GM12878 (cell line): ENCODE measurements at regions not wholly inside any gene's neighbourhood (a gene's known extent, or its start where the extent isn't known, plus 50 kb on each side); places are given as distances from the start of the nearest gene placed in this dataset.

Source experiments
- ATAC-seq: fragments of 200-7000 bp; cut with Tn5 transposase; 3 replicates; pipeline ENCODE4 v1.9.1; 2020; ENCODE audit warnings: mild to moderate bottlenecking, moderate library complexity
- BruUV-seq: library from RNA; stranded (reverse); fragments of 400-500 nt; replicated peaks from 2 replicates; lab custom pipeline; 2021; lab: Mats Ljungman, UMichigan
- CTCF ChIA-PET: fragments of 300-600 bp; sonication (Branson Sonifier 250); formaldehyde crosslinking; extraction: SDS; loops from one replicate; lab custom pipeline; 2021; ENCODE audit warnings: inconsistent platforms; lab: Yijun Ruan, JAX
- POLR2A ChIA-PET: fragments of 350-600 bp; formaldehyde crosslinking; extraction: SDS; loops from one replicate; lab custom pipeline; 2021; ENCODE audit warnings: inconsistent platforms; lab: Charles Lee
- RAD21 ChIA-PET: fragments of 300-600 bp; sonication (Branson Sonifier 250); formaldehyde crosslinking; loops from one replicate; lab custom pipeline; 2023; ENCODE audit warnings: antibody characterized with exemption; ENCODE audit not compliant: unreplicated experiment; lab: Charles Lee
- SMC1A ChIA-PET: fragments of 300-600 bp; sonication (Branson Sonifier 250); formaldehyde crosslinking; loops from one replicate; lab custom pipeline; 2023; ENCODE audit not compliant: unreplicated experiment, uncharacterized antibody; lab: Charles Lee
- DNase-seq: peaks from one replicate; pipeline ENCODE4 v3.0.0-alpha.2; 2011; ENCODE audit warnings: low read depth, low spot score
- FAIRE-seq: peaks from 3 replicates; lab custom pipeline; 2011; peaks lifted over from hg19 to GRCh38; lab: Jason Lieb, UNC
- H2AFZ ChIP-seq: 2 replicates; pipeline ENCODE4 v1.6.0; 2011; ENCODE audit warnings: low read depth, low read length, control low read depth; ENCODE audit not compliant: control insufficient read depth
- H3K27ac ChIP-seq: 2 replicates; pipeline ENCODE4 v1.5.1; 2011; ENCODE audit warnings: control low read depth; ENCODE audit not compliant: control insufficient read depth, insufficient read depth
- H3K27me3 ChIP-seq, 2 experiments: replicated peaks in 1 of 2; 2 replicates each; pipeline versions ENCODE4 v1.6.0 to v1.6.1; 2011; ENCODE audit warnings: low read length in 1 of 2; ENCODE audit not compliant: control insufficient read depth in 2 of 2, insufficient read depth in 2 of 2
- H3K36me3 ChIP-seq, 2 experiments: 2 replicates each; pipeline ENCODE4 v1.5.1; 2011; ENCODE audit warnings: low read length in 1 of 2; ENCODE audit not compliant: control insufficient read depth in 2 of 2, insufficient read depth in 2 of 2
- H3K4me1 ChIP-seq: 2 replicates; pipeline ENCODE4 v1.6.1; 2011; ENCODE audit warnings: mild to moderate bottlenecking, low read length, moderate library complexity, mixed read lengths; ENCODE audit not compliant: control insufficient read depth, insufficient read depth
- H3K4me2 ChIP-seq: 2 replicates; pipeline ENCODE4 v1.6.0; 2011; ENCODE audit warnings: control low read depth; ENCODE audit not compliant: control insufficient read depth, insufficient read depth
- H3K4me3 ChIP-seq: fragments of 200-600 bp; sonication (generic); 2 replicates; pipeline ENCODE4 v1.5.1; 2016
- H3K79me2 ChIP-seq: 2 replicates; pipeline ENCODE4 v1.6.0; 2011; ENCODE audit warnings: low read length; ENCODE audit not compliant: control insufficient read depth, insufficient read depth
- H3K9ac ChIP-seq: 2 replicates; pipeline ENCODE4 v1.8.0; 2011; ENCODE audit warnings: low read length, control low read depth, mixed read lengths; ENCODE audit not compliant: control insufficient read depth, insufficient read depth
- H3K9me3 ChIP-seq: replicated peaks from 3 replicates; pipeline ENCODE4 v1.5.1; 2011; ENCODE audit warnings: mild to moderate bottlenecking, low read length; ENCODE audit not compliant: control insufficient read depth, insufficient read depth
- H4K20me1 ChIP-seq: 2 replicates; pipeline ENCODE4 v1.6.0; 2011; ENCODE audit not compliant: control insufficient read depth, insufficient read depth
- CBX5 ChIP-seq: sonication (generic); IDR thresholded peaks from 2 replicates; pipeline ENCODE4 v1.6.1; 2016; ENCODE audit warnings: low read depth, moderate library complexity, mild to moderate bottlenecking, inconsistent platforms
- CEBPB ChIP-seq, 2 experiments: fragments of 150-350 bp in 1 of 2; IDR thresholded peaks; 2 replicates each; pipeline ENCODE4 v1.6.1; 2012 to 2014; ENCODE audit warnings: low read depth in 2 of 2, low read length in 2 of 2, borderline replicate concordance in 1 of 2, inconsistent platforms in 1 of 2
- CHD4 ChIP-seq: fragments of 200-600 bp; sonication (generic); IDR thresholded peaks from 2 replicates; pipeline ENCODE4 v1.6.1; 2016; ENCODE audit warnings: mild to moderate bottlenecking
- EED ChIP-seq: sonication (generic); IDR thresholded peaks from 2 replicates; pipeline ENCODE4 v1.6.1; 2016; ENCODE audit warnings: antibody characterized with exemption, low read depth
- HDAC2 ChIP-seq: fragments of 200-600 bp; sonication (generic); IDR thresholded peaks from 2 replicates; pipeline ENCODE4 v1.6.1; 2017
- MTA3 ChIP-seq: IDR thresholded peaks from 2 replicates; pipeline ENCODE4 v1.6.1; 2012; ENCODE audit warnings: low read length, inconsistent platforms, borderline replicate concordance
- MXI1 ChIP-seq: fragments of 150-350 bp; IDR thresholded peaks from 2 replicates; pipeline ENCODE4 v1.6.1; 2011; ENCODE audit warnings: low read depth, mild to moderate bottlenecking, inconsistent platforms, low read length, improper control_type of control experiment
- NFIC ChIP-seq: IDR thresholded peaks from 2 replicates; pipeline ENCODE4 v1.6.1; 2012; ENCODE audit warnings: low read depth, mild to moderate bottlenecking, inconsistent platforms, low read length, moderate library complexity
- PAX8 ChIP-seq: fragments of 450-650 bp; IDR thresholded peaks from 2 replicates; pipeline ENCODE4 v1.6.1; 2017; ENCODE audit warnings: mild to moderate bottlenecking, moderate library complexity
- RFX5 ChIP-seq: IDR thresholded peaks from 2 replicates; pipeline ENCODE4 v1.6.1; 2011; ENCODE audit warnings: low read depth, low read length, improper control_type of control experiment
- TAF1 ChIP-seq: IDR thresholded peaks from 2 replicates; pipeline ENCODE4 v1.6.1; 2011; ENCODE audit warnings: mild to moderate bottlenecking, low read depth, low read length, borderline replicate concordance
- YBX1 ChIP-seq: fragments of 450-650 bp; IDR thresholded peaks from 2 replicates; pipeline ENCODE4 v1.6.1; 2016; ENCODE audit warnings: antibody characterized with exemption
- ZNF384 ChIP-seq: IDR thresholded peaks from 2 replicates; pipeline ENCODE4 v1.6.1; 2012; ENCODE audit warnings: low read depth, mild to moderate bottlenecking, low read length, improper control_type of control experiment, borderline replicate concordance
- ZSCAN29 ChIP-seq: fragments of 450-650 bp; IDR thresholded peaks from 2 replicates; pipeline ENCODE4 v1.6.1; 2017; ENCODE audit warnings: mild to moderate bottlenecking, moderate library complexity
- WGBS: methylation state at CpG from one replicate; pipeline ENCODE4 v1.1.6; 2016; ENCODE audit warnings: low lambda C conversion rate; ENCODE audit not compliant: insufficient replicate concordance, insufficient coverage; ENCODE audit errors: missing lambda C conversion rate; 5-methylcytosine and 5-hydroxymethylcytosine counted together
- in situ Hi-C: fragments of 300-500 bp; cut with MboI; formaldehyde crosslinking; loops from 9 replicates; pipeline ENCODE4 v1.14.3; 2018; ENCODE audit warnings: mixed read lengths
- intact Hi-C: fragments of 100-400 bp; cut with micrococcal nuclease; formaldehyde crosslinking; loops from one replicate; pipeline ENCODE4 v1.14.2; 2022; ENCODE audit not compliant: unreplicated experiment
- TF ChIP-seq, protein P1 (sequence below): fragments of 450-650 bp; IDR thresholded peaks from 2 replicates; pipeline ENCODE4 v1.6.1; 2017; ENCODE audit warnings: mild to moderate bottlenecking, low read depth, inconsistent platforms; ENCODE audit not compliant: poor library complexity, severe bottlenecking
- TF ChIP-seq, protein P2 (sequence below): fragments of 450-650 bp; formaldehyde crosslinking; IDR thresholded peaks from 2 replicates; pipeline ENCODE4 v1.4.0; 2020; ENCODE audit warnings: mild to moderate bottlenecking, moderate library complexity

DNA sequence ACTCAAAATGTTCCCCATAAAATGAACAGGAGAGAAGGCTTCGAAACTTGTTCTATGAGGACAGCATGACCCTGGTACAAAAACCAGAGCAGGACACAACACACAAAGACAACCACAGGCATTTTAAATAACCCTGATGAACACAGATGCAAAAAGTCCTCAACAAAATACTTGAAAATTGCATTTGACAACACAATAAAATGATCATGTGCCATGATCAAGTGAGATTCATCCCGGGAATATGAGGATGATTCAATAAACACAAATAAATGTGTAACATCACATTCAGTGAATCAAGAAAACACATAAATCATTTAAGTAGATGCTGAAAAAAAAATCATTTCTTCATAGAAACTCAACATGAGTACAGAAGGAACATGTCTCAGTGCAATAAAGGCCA is 208.4 kb upstream of the WSB1 start:
- ChIA-PET SMC1A (no interaction called here), POLR2A (no interaction called here), RAD21 (no interaction called here), CTCF (no interaction called here)
- H3K4me3 ChIP-seq: no peak overlapping the region
- no peaks in the 10 kb centered on the region for H3K79me2 ChIP-seq
- no peak for FAIRE-seq
- H4K20me1 ChIP-seq: no peaks in the 10 kb centered on the region
- 22% methylated on average over 2 of the region's 2 CpGs for WGBS
- H3K9me3 ChIP-seq: no peaks in the 10 kb centered on the region; the same call in 2 of the 3 replicates
- DNase-seq: no peak
- no peaks in the 10 kb centered on the region for H3K27me3 ChIP-seq
- H3K9ac ChIP-seq: no peak overlapping the region
- H3K4me1 ChIP-seq: no peaks in the 10 kb centered on the region
- BruUV-seq: no TSS peak
- H2AFZ ChIP-seq: no peak overlapping the region
- in situ Hi-C loops (no loop called here), intact Hi-C loops (no loop called here)
- TF ChIP-seq YBX1 (no peak), CHD4 (no peak), CEBPB (IDR thresholded peaks at IDR 0.05; ENCODE audit: borderline replicate concordance in 1 of 2, low read depth in 2 of 2, low read length in 2 of 2) (no peak), MXI1 (no peak), ZSCAN29 (no peak), EED (no peak), NFIC (no peak), HDAC2 (no peak), CBX5 (no peak), TAF1 (no peak), RFX5 (no peak), MTA3 (no peak), PAX8 (no peak), ZNF384 (no peak)
- TF ChIP-seq, protein P1, sequence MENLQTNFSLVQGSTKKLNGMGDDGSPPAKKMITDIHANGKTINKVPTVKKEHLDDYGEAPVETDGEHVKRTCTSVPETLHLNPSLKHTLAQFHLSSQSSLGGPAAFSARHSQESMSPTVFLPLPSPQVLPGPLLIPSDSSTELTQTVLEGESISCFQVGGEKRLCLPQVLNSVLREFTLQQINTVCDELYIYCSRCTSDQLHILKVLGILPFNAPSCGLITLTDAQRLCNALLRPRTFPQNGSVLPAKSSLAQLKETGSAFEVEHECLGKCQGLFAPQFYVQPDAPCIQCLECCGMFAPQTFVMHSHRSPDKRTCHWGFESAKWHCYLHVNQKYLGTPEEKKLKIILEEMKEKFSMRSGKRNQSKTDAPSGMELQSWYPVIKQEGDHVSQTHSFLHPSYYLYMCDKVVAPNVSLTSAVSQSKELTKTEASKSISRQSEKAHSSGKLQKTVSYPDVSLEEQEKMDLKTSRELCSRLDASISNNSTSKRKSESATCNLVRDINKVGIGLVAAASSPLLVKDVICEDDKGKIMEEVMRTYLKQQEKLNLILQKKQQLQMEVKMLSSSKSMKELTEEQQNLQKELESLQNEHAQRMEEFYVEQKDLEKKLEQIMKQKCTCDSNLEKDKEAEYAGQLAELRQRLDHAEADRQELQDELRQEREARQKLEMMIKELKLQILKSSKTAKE: no peak
- TF ChIP-seq, protein P2, sequence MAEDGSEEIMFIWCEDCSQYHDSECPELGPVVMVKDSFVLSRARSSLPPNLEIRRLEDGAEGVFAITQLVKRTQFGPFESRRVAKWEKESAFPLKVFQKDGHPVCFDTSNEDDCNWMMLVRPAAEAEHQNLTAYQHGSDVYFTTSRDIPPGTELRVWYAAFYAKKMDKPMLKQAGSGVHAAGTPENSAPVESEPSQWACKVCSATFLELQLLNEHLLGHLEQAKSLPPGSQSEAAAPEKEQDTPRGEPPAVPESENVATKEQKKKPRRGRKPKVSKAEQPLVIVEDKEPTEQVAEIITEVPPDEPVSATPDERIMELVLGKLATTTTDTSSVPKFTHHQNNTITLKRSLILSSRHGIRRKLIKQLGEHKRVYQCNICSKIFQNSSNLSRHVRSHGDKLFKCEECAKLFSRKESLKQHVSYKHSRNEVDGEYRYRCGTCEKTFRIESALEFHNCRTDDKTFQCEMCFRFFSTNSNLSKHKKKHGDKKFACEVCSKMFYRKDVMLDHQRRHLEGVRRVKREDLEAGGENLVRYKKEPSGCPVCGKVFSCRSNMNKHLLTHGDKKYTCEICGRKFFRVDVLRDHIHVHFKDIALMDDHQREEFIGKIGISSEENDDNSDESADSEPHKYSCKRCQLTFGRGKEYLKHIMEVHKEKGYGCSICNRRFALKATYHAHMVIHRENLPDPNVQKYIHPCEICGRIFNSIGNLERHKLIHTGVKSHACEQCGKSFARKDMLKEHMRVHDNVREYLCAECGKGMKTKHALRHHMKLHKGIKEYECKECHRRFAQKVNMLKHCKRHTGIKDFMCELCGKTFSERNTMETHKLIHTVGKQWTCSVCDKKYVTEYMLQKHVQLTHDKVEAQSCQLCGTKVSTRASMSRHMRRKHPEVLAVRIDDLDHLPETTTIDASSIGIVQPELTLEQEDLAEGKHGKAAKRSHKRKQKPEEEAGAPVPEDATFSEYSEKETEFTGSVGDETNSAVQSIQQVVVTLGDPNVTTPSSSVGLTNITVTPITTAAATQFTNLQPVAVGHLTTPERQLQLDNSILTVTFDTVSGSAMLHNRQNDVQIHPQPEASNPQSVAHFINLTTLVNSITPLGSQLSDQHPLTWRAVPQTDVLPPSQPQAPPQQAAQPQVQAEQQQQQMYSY (CRISPR knock-in tag): no peak
- no peak overlapping the region for H3K27ac ChIP-seq
- ATAC-seq: no peak
- no peak overlapping the region for H3K4me2 ChIP-seq
- H3K36me3 ChIP-seq: no peaks in the 10 kb centered on the region
